HG03095 (cell line): ENCODE measurements at regions not wholly inside any gene's neighbourhood (a gene's known extent, or its start where the extent isn't known, plus 50 kb on each side); places are given as distances from the start of the nearest gene placed in this dataset.

Experiments used
- ATAC-seq: cut with Tn5 transposase; IDR thresholded peaks from one replicate; pipeline ENCODE4 v1.9.1; 2021; ENCODE audit warnings: moderate library complexity; ENCODE audit not compliant: unreplicated experiment

- no peak for ATAC-seq
These were observed 250.8 kb downstream of the SOX4 start for GRCh38 chr6:21844120-21844917.

GRCh38 chr6:21845018-21845417 lies 251.5 kb downstream of the SOX4 start:
- no peak for ATAC-seq

- no peak for ATAC-seq
These were observed 252.0 kb downstream of the SOX4 start for GRCh38 chr6:21845439-21846140.

- no peak for ATAC-seq
These were observed 253.2 kb downstream of the SOX4 start for GRCh38 chr6:21846541-21847451.

- ATAC-seq: no peak
These were observed 254.3 kb downstream of the SOX4 start for GRCh38 chr6:21847711-21848480.

GRCh38 chr6:21850691-21851090 lies 257.1 kb downstream of the SOX4 start:
- ATAC-seq: no peak

- no peak for ATAC-seq
These were observed 262.4 kb downstream of the SOX4 start for GRCh38 chr6:21855811-21856455.

GRCh38 chr6:21856456-21856825 lies 262.9 kb downstream of the SOX4 start:
- ATAC-seq: no peak

- no peak for ATAC-seq
These were observed 263.3 kb downstream of the SOX4 start for GRCh38 chr6:21856844-21857243.

- no peak for ATAC-seq
These were observed 264.5 kb downstream of the SOX4 start for GRCh38 chr6:21858076-21858475.

GRCh38 chr6:21859193-21859735 lies 265.7 kb downstream of the SOX4 start:
- ATAC-seq: no peak

GRCh38 chr6:21861942-21862341 lies 268.4 kb downstream of the SOX4 start:
- ATAC-seq: no peak

- ATAC-seq: no peak
These were observed 270.7 kb downstream of the SOX4 start for GRCh38 chr6:21864206-21864605.

GRCh38 chr6:21868226-21868625 lies 274.7 kb downstream of the SOX4 start:
- ATAC-seq: no peak

- no peak for ATAC-seq
These were observed 275.7 kb downstream of the SOX4 start for GRCh38 chr6:21869085-21869771.

- no peak for ATAC-seq
These were observed 276.7 kb downstream of the SOX4 start for GRCh38 chr6:21870076-21870730.

GRCh38 chr6:21871831-21872230 lies 278.3 kb downstream of the SOX4 start:
- ATAC-seq: no peak

- no peak for ATAC-seq
These were observed 279.2 kb downstream of the SOX4 start for GRCh38 chr6:21872749-21873148.

- no peak for ATAC-seq
These were observed 280.0 kb downstream of the SOX4 start for GRCh38 chr6:21873562-21873961.
